AG08395 (cell line): ENCODE measurements at regions not wholly inside any gene's neighbourhood (a gene's known extent, or its start where the extent isn't known, plus 50 kb on each side); places are given as distances from the start of the nearest gene placed in this dataset.

ENCODE experiments used
- DNase-seq: peaks from one replicate; pipeline ENCODE4 v3.0.0; 2012; ENCODE audit warnings: mixed read lengths, low spot score

DNA sequence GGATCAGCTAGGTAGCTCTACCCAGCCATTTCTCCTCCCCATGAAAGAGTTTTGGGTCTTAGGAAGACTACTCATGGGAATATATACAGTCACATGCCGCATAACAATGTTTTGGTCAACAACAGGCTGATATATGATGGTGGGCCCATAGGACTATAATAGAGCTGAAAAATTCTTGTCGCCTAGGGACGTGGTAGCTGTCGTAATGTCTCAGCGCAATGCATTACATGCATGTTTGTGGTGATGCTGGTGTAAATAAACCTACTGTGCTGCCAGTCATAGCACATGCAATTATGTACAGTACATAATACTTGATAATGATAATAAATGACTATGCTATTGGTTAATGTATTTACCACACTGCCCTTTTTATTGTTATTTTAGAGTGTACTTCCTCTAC, 78.2 kb upstream of the DLX6 start:
- no peak for DNase-seq

DNA sequence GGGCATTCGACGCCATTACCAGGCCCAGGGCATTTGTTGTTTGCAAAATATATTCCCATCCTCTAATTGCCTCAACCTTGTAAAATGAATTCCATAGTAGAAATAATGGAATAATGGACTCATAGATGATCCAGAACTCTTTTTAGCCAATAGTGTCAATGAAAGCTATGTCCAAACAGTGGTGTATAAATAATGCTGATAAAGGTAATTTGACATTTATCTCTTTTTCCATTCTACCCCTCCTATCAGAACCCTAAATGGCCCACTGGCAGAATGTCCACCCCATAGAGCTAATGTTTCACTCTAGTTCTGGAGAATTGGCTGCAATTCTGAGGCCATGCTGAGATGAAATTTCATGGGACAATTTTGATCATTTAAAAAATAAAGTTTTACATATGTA, 76.4 kb upstream of the DLX6 start:
- no peak for DNase-seq

DNA sequence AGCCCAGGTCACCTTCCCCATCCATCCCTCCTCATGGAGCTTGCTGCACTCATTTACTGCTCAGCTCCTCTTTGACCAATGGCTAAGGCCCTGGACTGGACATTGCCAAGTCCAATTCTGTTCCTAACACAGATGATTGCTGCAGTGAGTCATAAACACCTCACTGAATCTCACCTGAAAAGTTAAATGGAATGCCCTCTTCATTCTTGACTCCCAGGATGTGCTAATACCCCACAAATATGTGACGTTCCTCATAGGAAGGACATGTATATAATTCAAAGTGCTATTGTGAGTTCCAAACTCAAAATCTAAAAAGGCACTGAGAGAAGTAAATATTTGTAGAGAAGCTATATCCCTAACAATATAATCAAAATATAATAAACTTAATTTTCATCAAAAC, 73.5 kb upstream of the DLX6 start:
- no peak for DNase-seq

DNA sequence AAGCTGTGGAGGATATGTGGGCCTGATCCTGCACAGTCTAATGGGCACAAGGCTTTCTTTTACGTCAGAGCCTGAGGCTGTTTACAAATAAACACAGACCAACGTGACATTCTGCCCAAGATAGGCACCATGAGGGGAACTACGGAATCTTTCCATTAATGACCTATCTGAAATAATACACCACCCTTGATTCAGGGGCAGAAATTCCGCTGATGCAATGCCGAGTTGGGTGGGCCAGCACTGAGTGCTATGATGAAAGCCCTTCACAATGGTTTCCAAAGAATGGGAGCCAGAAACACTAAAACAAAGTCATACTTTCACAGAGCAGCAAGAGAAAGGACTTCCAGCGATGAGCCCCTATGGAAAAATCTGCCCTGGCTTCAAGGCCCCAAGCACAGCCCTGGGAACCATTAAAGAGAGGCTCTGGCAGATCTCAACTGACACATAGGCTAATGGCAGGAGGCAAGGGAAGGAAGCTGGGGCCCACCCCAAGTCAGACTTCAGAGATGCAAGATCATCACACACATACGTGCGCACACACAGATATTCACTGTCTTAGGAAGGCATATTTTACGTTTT, 72.2 kb upstream of the DLX6 start:
- DNase-seq = no peak

DNA sequence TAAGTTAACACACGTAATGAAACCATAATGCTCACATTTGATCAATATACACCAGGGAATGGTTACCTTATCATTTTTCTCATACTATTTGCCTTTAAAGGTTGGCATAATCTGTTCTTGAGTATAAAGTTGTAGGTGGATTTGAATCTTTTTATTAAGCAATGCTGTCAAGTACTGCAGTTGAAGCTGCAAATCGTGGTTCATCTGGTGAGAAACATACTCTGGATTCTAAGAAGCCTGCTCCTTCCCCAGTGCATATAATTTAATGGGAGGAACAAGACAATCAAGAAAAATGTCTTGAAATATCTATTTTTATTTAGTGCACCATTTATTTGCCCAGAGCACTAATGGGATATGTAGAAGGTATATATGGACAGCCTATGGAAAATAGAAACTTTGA, 68.7 kb upstream of the DLX6 start:
- DNase-seq = no peak

DNA sequence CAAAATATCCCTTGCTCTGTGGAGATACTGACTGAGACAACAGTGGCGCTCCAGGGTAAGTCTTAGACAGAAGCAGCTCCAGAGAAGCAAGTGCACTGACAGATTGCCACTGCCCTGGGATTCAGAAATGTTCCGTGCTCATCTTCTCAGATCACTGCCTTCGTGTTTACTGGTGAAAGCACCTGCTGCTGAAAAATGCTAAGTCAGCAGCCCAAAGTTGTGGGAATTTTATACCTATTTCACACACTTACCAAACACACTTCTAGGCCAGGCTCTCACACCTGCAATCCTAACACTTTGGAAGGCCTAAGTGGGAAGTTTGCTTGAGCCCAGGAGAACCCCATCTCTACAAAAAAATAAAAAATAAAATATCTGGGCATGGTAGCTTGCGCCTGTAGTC, 63.2 kb upstream of the DLX6 start:
- DNase-seq = no peak

DNA sequence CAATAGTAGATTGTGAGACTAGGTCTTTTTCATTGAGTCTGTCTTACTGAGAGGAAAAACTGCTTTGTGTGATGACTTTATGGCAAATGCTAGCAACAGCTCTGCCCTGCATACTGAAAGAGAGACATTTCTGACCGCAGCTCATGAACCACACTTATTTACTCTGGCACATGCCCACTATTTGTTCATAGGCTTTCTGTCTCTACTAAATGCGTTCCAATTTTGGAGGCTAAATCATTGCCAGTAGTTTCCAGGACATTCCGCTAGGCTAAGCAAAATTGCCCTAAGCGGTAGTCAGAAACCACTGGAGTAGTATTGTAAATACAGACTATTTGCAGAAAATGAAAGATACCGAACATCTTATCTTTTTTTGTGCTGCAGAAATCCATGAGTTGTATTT, 55.6 kb upstream of the DLX6 start:
- DNase-seq = no peak

DNA sequence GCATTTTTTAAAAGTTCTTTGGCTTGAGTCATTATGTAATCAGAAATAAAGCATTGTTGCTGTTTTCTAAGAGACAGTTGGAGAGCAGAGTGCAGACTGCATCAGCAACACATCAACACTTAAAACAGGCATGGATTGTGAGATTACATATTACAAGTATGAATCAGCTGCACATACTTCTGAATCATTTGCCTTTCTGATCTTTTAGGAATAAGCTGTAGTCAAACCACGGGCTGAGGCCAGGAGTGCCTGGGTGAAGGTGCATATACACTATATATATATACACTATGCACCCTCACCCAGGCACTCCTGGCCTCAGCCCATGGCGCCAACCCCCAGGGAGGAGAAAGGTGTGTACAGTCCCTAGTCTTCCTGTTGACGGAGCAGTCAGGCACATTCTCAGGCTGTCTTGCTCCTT, 52.4 kb upstream of the DLX6 start:
- DNase-seq = peak; percentile 35

DNA sequence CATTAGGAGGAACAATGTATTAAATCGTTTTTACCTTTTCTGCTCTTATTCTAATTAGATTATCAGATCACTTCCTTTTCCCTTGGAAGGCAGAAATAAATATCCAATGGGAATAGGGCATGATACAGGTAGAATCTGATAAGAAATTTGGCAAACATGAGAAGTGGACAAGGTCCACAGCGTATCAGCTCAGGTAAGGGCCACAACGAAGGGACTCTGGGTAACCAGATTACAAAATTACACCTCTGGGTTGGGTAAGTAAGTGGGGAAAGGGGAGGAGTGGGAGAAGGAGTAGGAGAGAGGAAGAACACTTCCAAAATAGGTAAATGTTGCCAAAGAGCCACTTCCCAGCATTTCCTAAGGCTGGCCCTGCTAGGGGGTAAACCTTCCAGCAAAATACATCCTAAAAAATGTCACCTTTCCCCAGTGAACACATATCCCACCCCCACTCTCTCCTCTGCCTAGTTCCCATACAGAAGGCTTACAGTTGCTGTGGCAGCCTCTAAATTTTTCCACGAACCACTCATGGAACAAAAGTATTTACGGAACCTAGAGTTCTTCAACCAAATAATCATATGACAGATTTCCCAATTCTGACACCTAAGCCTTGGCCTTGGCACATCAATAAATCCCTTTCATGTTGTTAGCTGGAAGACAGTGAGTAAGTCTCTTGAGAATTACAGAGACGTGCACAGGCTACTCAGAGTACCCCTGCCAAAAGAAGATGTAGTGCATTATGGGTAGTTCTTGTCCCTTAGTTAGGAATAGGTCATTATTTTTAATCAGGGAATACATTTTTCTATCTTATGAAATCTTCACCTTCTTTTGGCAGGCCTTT, 51.5 kb upstream of the DLX6 start:
- no peak for DNase-seq
